IMR-90 (cell line): ENCODE measurements at regions not wholly inside any gene's neighbourhood (a gene's known extent, or its start where the extent isn't known, plus 50 kb on each side); places are given as distances from the start of the nearest gene placed in this dataset.

Experiments used
- ATAC-seq: fragments of 200-7000 bp; cut with Tn5 transposase; 2 replicates; pipeline ENCODE4 v1.9.1; 2020; ENCODE audit warnings: low read depth, mild to moderate bottlenecking, moderate library complexity
- BruUV-seq: library from RNA; stranded (reverse); fragments of 400-500 nt; replicated peaks from 2 replicates; lab custom pipeline; 2021; lab: Mats Ljungman, UMichigan
- CTCF ChIA-PET: fragments of 300-600 bp; formaldehyde crosslinking; extraction: SDS; loops from one replicate; lab custom pipeline; 2021; ENCODE audit warnings: antibody characterized with exemption; lab: Yijun Ruan, JAX
- POLR2A ChIA-PET: fragments of 300-600 bp; sonication (Branson Sonifier 250); formaldehyde crosslinking; loops from one replicate; lab custom pipeline; 2022; ENCODE audit warnings: antibody characterized with exemption; ENCODE audit not compliant: unreplicated experiment; lab: Charles Lee
- DNase-seq: peaks from one replicate; pipeline ENCODE4 v3.0.0; 2013
- H2AFZ ChIP-seq: replicated peaks from 2 replicates; pipeline ENCODE3; 2013; ENCODE audit warnings: low read length, mild to moderate bottlenecking; ENCODE audit not compliant: poor library complexity
- H2AK5ac ChIP-seq: 2 replicates; pipeline ENCODE4 v1.6.1; 2013; ENCODE audit warnings: low read depth, low read length, inconsistent platforms
- H2AK9ac ChIP-seq: replicated peaks from 2 replicates; pipeline ENCODE3; 2013; ENCODE audit warnings: mild to moderate bottlenecking, low read depth, low read length, moderate library complexity; ENCODE audit not compliant: poor library complexity
- H2BK120ac ChIP-seq: 2 replicates; pipeline ENCODE4 v1.6.1; 2013; ENCODE audit warnings: low read depth, low read length, inconsistent platforms
- H2BK15ac ChIP-seq: 3 replicates; pipeline ENCODE4 v1.6.1; 2013; ENCODE audit warnings: low read depth, low read length, inconsistent platforms
- H2BK20ac ChIP-seq: 2 replicates; pipeline ENCODE4 v1.6.1; 2013; ENCODE audit warnings: low read depth, mild to moderate bottlenecking, inconsistent platforms, low read length, moderate library complexity
- H2BK5ac ChIP-seq: 2 replicates; pipeline ENCODE4 v1.6.1; 2013; ENCODE audit warnings: mild to moderate bottlenecking, low read depth, low read length, inconsistent platforms; ENCODE audit not compliant: poor library complexity, severe bottlenecking
- H3K14ac ChIP-seq: replicated peaks from 2 replicates; pipeline ENCODE4 v1.6.1; 2013; ENCODE audit warnings: low read depth, low read length, inconsistent platforms
- H3K18ac ChIP-seq: 2 replicates; pipeline ENCODE4 v1.6.1; 2013; ENCODE audit warnings: low read depth, low read length, control low read depth
- H3K23ac ChIP-seq: 2 replicates; pipeline ENCODE4 v1.6.1; 2013; ENCODE audit warnings: low read depth, low read length, inconsistent platforms
- H3K27ac ChIP-seq: 2 replicates; pipeline ENCODE4 v1.5.1; 2013; ENCODE audit warnings: mild to moderate bottlenecking, control low read depth, low read length; ENCODE audit not compliant: insufficient read depth
- H3K27me3 ChIP-seq: 2 replicates; pipeline ENCODE4 v1.6.1; 2013; ENCODE audit warnings: low read length; ENCODE audit not compliant: control insufficient read depth, insufficient read depth
- H3K36me3 ChIP-seq: 2 replicates; pipeline ENCODE4 v1.6.1; 2013; ENCODE audit warnings: low read length, mixed read lengths; ENCODE audit not compliant: control insufficient read depth, insufficient read depth
- H3K4ac ChIP-seq: 2 replicates; pipeline ENCODE4 v1.6.1; 2013; ENCODE audit warnings: low read depth, low read length, inconsistent platforms
- H3K4me1 ChIP-seq: 2 replicates; pipeline ENCODE4 v1.6.1; 2013; ENCODE audit warnings: low read length, mixed read lengths; ENCODE audit not compliant: control insufficient read depth, insufficient read depth
- H3K4me2 ChIP-seq: 2 replicates; pipeline ENCODE4 v1.6.1; 2013; ENCODE audit warnings: low read depth, mild to moderate bottlenecking, control low read depth, low read length, moderate library complexity
- H3K4me3 ChIP-seq: 2 replicates; pipeline ENCODE4 v1.5.1; 2013; ENCODE audit warnings: low read depth, mild to moderate bottlenecking, control low read depth, low read length, moderate library complexity; ENCODE audit not compliant: insufficient read depth
- H3K56ac ChIP-seq: 2 replicates; pipeline ENCODE4 v1.6.1; 2013; ENCODE audit warnings: low read length, inconsistent platforms; ENCODE audit not compliant: insufficient read depth; ENCODE audit errors: extremely low read depth
- H3K79me1 ChIP-seq, 2 experiments: 2 replicates each; pipeline ENCODE4 v1.6.1; 2013; ENCODE audit warnings: low read length in 2 of 2, inconsistent platforms in 1 of 2, low read depth in 1 of 2
- H3K9ac ChIP-seq: 2 replicates; pipeline ENCODE4 v1.6.1; 2013; ENCODE audit warnings: low read depth, low read length, control low read depth
- H3K9me1 ChIP-seq: 2 replicates; pipeline ENCODE4 v1.6.1; 2013; ENCODE audit warnings: low read length, inconsistent platforms; ENCODE audit not compliant: insufficient read depth
- H3K9me3 ChIP-seq: 2 replicates; pipeline ENCODE4 v1.6.1; 2013; ENCODE audit warnings: low read length; ENCODE audit not compliant: control insufficient read depth, insufficient read depth
- H4K20me1 ChIP-seq: 2 replicates; pipeline ENCODE4 v1.6.1; 2013; ENCODE audit warnings: low read length, inconsistent platforms; ENCODE audit not compliant: insufficient read depth
- H4K5ac ChIP-seq: 2 replicates; pipeline ENCODE4 v1.6.1; 2013; ENCODE audit warnings: mild to moderate bottlenecking, low read depth, low read length, control low read depth
- H4K8ac ChIP-seq, 2 experiments: 2 replicates each; pipeline ENCODE4 v1.6.1; 2013; ENCODE audit warnings: low read depth in 2 of 2, low read length in 2 of 2, control low read depth in 1 of 2, inconsistent platforms in 1 of 2
- H4K91ac ChIP-seq: 2 replicates; pipeline ENCODE4 v1.6.1; 2013; ENCODE audit warnings: low read depth, low read length, inconsistent platforms; ENCODE audit not compliant: insufficient read depth
- RCOR1 ChIP-seq: IDR thresholded peaks from 2 replicates; pipeline ENCODE4 v1.6.1; 2012; ENCODE audit warnings: mild to moderate bottlenecking, low read length, improper control_type of control experiment; ENCODE audit not compliant: insufficient replicate concordance
- WGBS, 2 experiments: methylation state at CpG; one replicate each; pipeline versions ENCODE4 v1.1.5 to v1.1.7; 2013; ENCODE audit warnings: missing lambda C conversion rate in 2 of 2; ENCODE audit not compliant: insufficient read length in 1 of 2; ENCODE audit errors: extremely low coverage in 2 of 2; 5-methylcytosine and 5-hydroxymethylcytosine counted together
- dilution Hi-C: fragments of 300-500 bp; cut with HindIII; formaldehyde crosslinking; loops from one replicate; pipeline ENCODE4 v1.14.3; 2018; ENCODE audit warnings: low sequenced_read_pairs; ENCODE audit not compliant: unreplicated experiment
- in situ Hi-C: fragments of 300-500 bp; cut with MboI; formaldehyde crosslinking; loops from 3 replicates; pipeline ENCODE4 v1.14.3; 2019; ENCODE audit warnings: low sequenced_read_pairs, inconsistent platforms, mixed read lengths
- intact Hi-C: fragments of 100-400 bp; cut with micrococcal nuclease; formaldehyde crosslinking; loops from 2 replicates; pipeline ENCODE4 v1.10.0; 2022
- TF ChIP-seq, protein P1 (sequence below): fragments of 150-350 bp; IDR thresholded peaks from 2 replicates; pipeline ENCODE4 v1.6.1; 2017; ENCODE audit warnings: mild to moderate bottlenecking, antibody characterized with exemption, low read length, low read depth

DNA sequence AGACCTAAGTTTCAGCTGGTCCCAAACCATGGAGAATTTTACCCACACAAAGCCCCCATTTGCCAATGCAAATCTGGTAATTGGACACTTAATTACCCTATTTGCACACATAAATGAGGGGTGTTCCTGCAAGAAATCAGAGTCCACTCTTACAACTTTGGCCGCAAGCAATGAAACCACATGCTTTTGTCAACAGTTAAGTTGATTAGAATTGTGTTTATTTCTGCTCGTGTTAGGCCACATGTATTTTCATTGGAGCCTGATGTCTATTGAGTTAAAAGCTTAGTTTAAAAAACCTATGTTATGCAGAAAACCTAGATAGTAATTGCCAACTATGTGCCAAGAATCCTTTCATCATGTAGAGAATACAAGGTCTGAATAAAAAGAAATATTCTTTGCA is 153.8 kb upstream of the CMC1 start:
- Histone ChIP-seq H4K20me1 (no peaks in the 10 kb centered on the region), H3K9me3 (no peaks in the 10 kb centered on the region), H3K4me3 (no peak overlapping the region), H2AK5ac (no peak overlapping the region), H3K14ac (no peak overlapping the region), H3K4me2 (no peak overlapping the region), H3K27me3 (no peaks in the 10 kb centered on the region), H4K5ac (no peak overlapping the region), H2BK15ac (no peak overlapping the region), H4K8ac (no peak overlapping the region), H3K23ac (no peak overlapping the region), H2BK5ac (no peak overlapping the region), H3K9ac (no peak overlapping the region), H3K9me1 (no peaks in the 10 kb centered on the region), H2BK120ac (no peak overlapping the region), H4K91ac (no peak overlapping the region), H3K27ac (no peak overlapping the region), H2BK20ac (no peak overlapping the region), H2AFZ (no peak overlapping the region), H3K4ac (no peak overlapping the region), H3K56ac (no peak overlapping the region), H3K36me3 (no peaks in the 10 kb centered on the region), H2AK9ac (no peak overlapping the region), H3K4me1 (no peaks in the 10 kb centered on the region), H3K18ac (no peak overlapping the region), H3K79me1 (no peaks in the 10 kb centered on the region)
- ATAC-seq (no peak), DNase-seq (no peak)
- in situ Hi-C loops (no loop called here), intact Hi-C loops (no loop called here), dilution Hi-C loops (no loop called here)
- CTCF ChIA-PET: no interaction called here
- BruUV-seq: no TSS peak
- TF ChIP-seq, protein P1, sequence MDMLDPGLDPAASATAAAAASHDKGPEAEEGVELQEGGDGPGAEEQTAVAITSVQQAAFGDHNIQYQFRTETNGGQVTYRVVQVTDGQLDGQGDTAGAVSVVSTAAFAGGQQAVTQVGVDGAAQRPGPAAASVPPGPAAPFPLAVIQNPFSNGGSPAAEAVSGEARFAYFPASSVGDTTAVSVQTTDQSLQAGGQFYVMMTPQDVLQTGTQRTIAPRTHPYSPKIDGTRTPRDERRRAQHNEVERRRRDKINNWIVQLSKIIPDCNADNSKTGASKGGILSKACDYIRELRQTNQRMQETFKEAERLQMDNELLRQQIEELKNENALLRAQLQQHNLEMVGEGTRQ: no peak
- TF ChIP-seq RCOR1: no peak
- POLR2A ChIA-PET: no interaction called here
- no CpG with 5 or more reads among the region's 2 CpGs for WGBS, 2 experiments
